GM13977 (cell line): ENCODE measurements at regions not wholly inside any gene's neighbourhood (a gene's known extent, or its start where the extent isn't known, plus 50 kb on each side); places are given as distances from the start of the nearest gene placed in this dataset.
A peak's percentile ranks its signal among the peaks of the same experiment; 100 is the strongest.

Experiments
- DNase-seq: peaks from one replicate; pipeline ENCODE4 v3.0.0; 2012; ENCODE audit warnings: low spot score
- CTCF ChIP-seq: IDR thresholded peaks from 2 replicates; pipeline ENCODE4 v1.5.1; 2012; ENCODE audit warnings: mild to moderate bottlenecking, control low read depth; ENCODE audit not compliant: insufficient read depth; ENCODE audit errors: extremely low read depth, missing control alignments
- in situ Hi-C: fragments of 300-500 bp; cut with MboI; formaldehyde crosslinking; loops from one replicate; pipeline ENCODE4 v1.12.0; 2022; ENCODE audit warnings: low sequenced_read_pairs, low pct_unique_long_range_greater_than_20kb, mixed read lengths, inconsistent platforms; ENCODE audit not compliant: unreplicated experiment

DNA sequence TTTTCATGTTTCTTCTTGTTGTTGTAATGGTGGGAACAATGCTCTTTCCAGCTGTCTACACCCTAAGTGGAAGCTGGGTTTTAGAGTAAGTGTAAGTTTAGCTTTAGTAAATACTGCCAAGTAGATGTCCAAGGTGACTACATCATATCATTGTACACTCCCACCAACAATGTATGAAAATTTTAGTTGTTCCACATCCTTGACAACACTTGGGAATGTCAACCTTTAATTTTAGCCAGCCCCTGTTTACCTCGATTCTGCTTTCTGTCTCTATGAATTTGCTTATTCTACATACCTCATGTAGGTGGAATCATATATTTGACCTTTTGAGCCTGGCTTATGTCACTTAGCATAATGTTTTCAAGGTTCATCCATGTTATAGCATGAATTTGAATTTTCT lies 93.0 kb downstream of the MTPAP start:
- DNase-seq, result no peak
- no peak for TF ChIP-seq CTCF
- in situ Hi-C loops, result no loop called here

- in situ Hi-C loops, result no loop called here
- DNase-seq, result no peak
- no peak for TF ChIP-seq CTCF
Measured at GRCh38 chr10:30254926-30255325, 94.2 kb downstream of the MTPAP start.

DNA sequence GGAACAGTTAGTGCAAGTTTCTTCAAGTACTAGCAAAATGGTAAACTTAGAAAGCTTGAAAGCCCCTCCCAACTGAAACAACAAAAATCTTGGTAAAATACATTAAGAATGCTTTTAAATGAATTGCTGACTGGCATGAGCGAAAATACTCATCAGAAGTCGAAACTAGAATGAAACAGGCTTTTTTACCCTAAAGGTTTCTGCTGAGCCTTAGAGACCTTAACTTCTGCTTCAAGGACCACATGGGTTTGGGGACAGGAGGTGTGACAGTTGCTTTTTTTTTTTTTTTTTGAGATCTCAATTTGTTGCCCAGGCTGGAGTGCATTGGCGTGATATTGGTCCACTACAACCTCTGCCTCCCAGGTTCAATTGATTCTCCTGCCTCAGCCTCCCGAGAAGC lies 100.3 kb downstream of the MTPAP start:
- TF ChIP-seq CTCF, result no peak
- no peak for DNase-seq
- in situ Hi-C loops, result no loop called here

GRCh38 chr10:30247704-30248103 lies 101.4 kb downstream of the MTPAP start:
- TF ChIP-seq CTCF, result no peak
- no peak for DNase-seq

DNA sequence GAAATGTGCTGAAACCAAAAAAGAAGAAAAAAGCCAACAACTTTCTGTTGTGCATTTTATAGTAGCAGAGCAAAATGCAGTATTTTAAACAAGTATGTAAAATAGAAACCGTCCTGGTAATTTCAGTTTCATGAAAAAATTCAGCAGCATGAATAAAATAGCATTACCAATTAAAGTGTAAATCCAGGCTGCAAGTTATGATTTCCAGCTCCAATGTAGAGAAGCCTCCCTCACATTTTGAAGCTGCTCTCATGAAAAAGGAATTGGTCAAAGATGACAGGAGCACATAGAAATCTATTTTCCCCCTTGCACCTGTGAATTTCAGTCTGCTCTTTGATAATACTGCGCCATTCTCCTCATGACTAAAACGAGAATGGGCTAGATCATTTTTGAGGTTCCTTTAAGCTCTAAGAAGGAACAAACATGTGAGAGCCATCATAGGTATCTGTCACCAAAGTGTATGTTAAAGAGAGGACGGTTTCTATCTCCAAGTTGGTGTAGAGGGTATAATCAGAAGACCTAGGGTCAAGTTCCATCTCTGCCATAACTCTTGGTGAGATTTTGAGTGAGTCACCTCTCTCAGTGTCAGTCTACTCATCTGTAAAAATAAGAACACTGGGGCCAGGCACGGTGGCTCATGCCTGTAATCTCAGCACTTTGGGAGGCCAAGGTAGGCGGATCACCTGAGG lies 107.5 kb downstream of the MTPAP start:
- no peak for TF ChIP-seq CTCF
- in situ Hi-C loops, result no loop called here

More at GRCh38 chr10:30247704-30248103, 101.4 kb downstream of the MTPAP start:
- in situ Hi-C loops, result no loop called here

DNA sequence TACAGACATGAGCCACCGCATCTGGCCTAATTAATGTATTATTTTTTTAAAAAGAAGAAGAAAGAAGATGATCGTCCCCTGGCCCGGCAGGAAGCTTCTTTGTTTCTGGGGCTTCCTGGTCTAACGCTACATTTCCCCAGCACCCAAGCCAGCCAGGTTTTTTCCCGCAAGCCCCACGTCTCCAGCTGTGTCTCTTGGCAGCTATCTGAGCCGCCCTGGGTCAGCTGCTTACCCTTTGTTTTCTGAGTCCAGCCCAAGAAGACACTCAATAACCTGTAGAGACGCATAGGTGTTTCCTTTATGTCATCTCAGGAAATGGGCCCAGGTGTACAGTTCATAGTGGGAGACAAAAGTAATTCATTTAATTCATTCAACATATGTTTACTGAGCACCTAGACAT lies 110.2 kb downstream of the MTPAP start:
- in situ Hi-C loops, result no loop called here
- no peak for TF ChIP-seq CTCF
- no peak for DNase-seq

More for the DNA sequence above, 107.5 kb downstream of the MTPAP start:
- peak; percentile 14 for DNase-seq
